ENCODE measurements at regions not wholly inside any gene's neighbourhood (a gene's known extent, or its start where the extent isn't known, plus 50 kb on each side); places are given as distances from the start of the nearest gene placed in this dataset.

GRCh38 chr1:55592122-55592521, 377.0 kb upstream of the USP24 start (continued):
- TF ChIP-seq ATF7 (IDR thresholded peaks at IDR 0.05), result 0 out of 2 replicates have a peak, but pooled peaks have one; percentile 26
- no peak for TF ChIP-seq ATF7 (CRISPR knock-in tag; IDR thresholded peaks at IDR 0.05)

GRCh38 chr1:55589671-55590297, 374.6 kb upstream of the USP24 start:
- H3K4me1 ChIP-seq (ENCODE audit: insufficient read depth, low read length), result no peaks in the 10 kb centered on the region
- no peak overlapping the region for H2AFZ ChIP-seq (ENCODE audit: low read length)
- ChIA-PET CTCF (ENCODE audit: low intra/inter-chr PET ratio, low total read pairs) (no interaction called here), POLR2A (no interaction called here)
- ATAC-seq (no peak), FAIRE-seq (no peak), DNase-seq (ENCODE audit: low spot score) (no peak)
- no peaks in the 10 kb centered on the region for H3K79me2 ChIP-seq (ENCODE audit: insufficient read depth, low read length)
- H3K27me3 ChIP-seq (ENCODE audit: control insufficient read depth in 1 of 2, insufficient read depth in 2 of 2, low read length in 2 of 2), result no peaks in the 10 kb centered on the region; a peak in 1 of 5 replicates
- no peaks in the 10 kb centered on the region for H3K36me3 ChIP-seq (replicated peaks in 1 of 2; ENCODE audit: control insufficient read depth in 1 of 2, insufficient read depth in 2 of 2, low read length in 2 of 2)
- H3K4me3 ChIP-seq (replicated peaks in 1 of 3; ENCODE audit: insufficient read depth in 1 of 3, low read depth in 2 of 3, low read length in 3 of 3), result no peak overlapping the region
- WGBS (ENCODE audit: low lambda C conversion rate), result 45% methylated on average over 7 of the region's 7 CpGs
- intact Hi-C loops (cut with micrococcal nuclease; ENCODE audit: unreplicated experiment), result no loop called here
- no peak overlapping the region for H3K27ac ChIP-seq (ENCODE audit: extremely low read length, insufficient read depth, low read length)
- no TSS peak for BruUV-seq (replicated peaks)
- in situ Hi-C loops (cut with HindIII; ENCODE audit: extremely low pct_ligation_motif_present, low pct_unique_long_range_greater_than_20kb), result no loop called here
- H3K4me2 ChIP-seq (ENCODE audit: low read depth, low read length), result no peak overlapping the region
- no peak overlapping the region for H3K9ac ChIP-seq (ENCODE audit: insufficient read depth, low read depth, low read length)
- no peaks in the 10 kb centered on the region for H4K20me1 ChIP-seq (ENCODE audit: insufficient read depth, low read length)
- H3K9me3 ChIP-seq (ENCODE audit: low read length), result no peaks in the 10 kb centered on the region
- TF ChIP-seq ZNF710 (CRISPR knock-in tag; IDR thresholded peaks at IDR 0.05; ENCODE audit: borderline replicate concordance), result no peak
- no peak for TF ChIP-seq ZNF75D (CRISPR knock-in tag; IDR thresholded peaks at IDR 0.05; ENCODE audit: borderline replicate concordance)
- no peak for TF ChIP-seq SIN3B (IDR thresholded peaks at IDR 0.05; ENCODE audit: low read length)
- TF ChIP-seq ZNF318 (CRISPR knock-in tag; IDR thresholded peaks at IDR 0.05), result no peak
- no peak for TF ChIP-seq ZSCAN25 (CRISPR knock-in tag; IDR thresholded peaks at IDR 0.05)
- TF ChIP-seq THAP9 (CRISPR knock-in tag; IDR thresholded peaks at IDR 0.05; ENCODE audit: borderline replicate concordance), result no peak
